Kidney tubule cell (primary cell): ENCODE measurements at regions not wholly inside any gene's neighbourhood (a gene's known extent, or its start where the extent isn't known, plus 50 kb on each side); places are given as distances from the start of the nearest gene placed in this dataset.

ENCODE experiments used
- DNase-seq: peaks from one replicate; pipeline ENCODE4 v3.0.0-alpha.2; 2018; ENCODE audit warnings: low spot score

GRCh38 chr5:2569774-2570542 lies 181.5 kb downstream of the IRX2 start:
- no peak for DNase-seq

GRCh38 chr5:2569176-2569575 lies 182.3 kb downstream of the IRX2 start:
- no peak for DNase-seq

- DNase-seq: no peak
Measured at GRCh38 chr5:2566284-2566683, 185.2 kb downstream of the IRX2 start.

GRCh38 chr5:2565147-2565546 lies 186.3 kb downstream of the IRX2 start:
- no peak for DNase-seq

- DNase-seq: no peak
Measured at GRCh38 chr5:2563046-2563445, 188.4 kb downstream of the IRX2 start.

GRCh38 chr5:2562036-2562435 lies 189.4 kb downstream of the IRX2 start:
- DNase-seq: no peak

- DNase-seq: no peak
Measured at GRCh38 chr5:2560435-2560834, 191.0 kb downstream of the IRX2 start.

- DNase-seq: no peak
Measured at GRCh38 chr5:2557435-2557834, 194.0 kb downstream of the IRX2 start.

GRCh38 chr5:2556375-2556966 lies 195.0 kb downstream of the IRX2 start:
- DNase-seq: no peak

- no peak for DNase-seq
Measured at GRCh38 chr5:2553611-2554010, 197.9 kb downstream of the IRX2 start.

- no peak for DNase-seq
Measured at GRCh38 chr5:2550509-2550908, 201.0 kb downstream of the IRX2 start.

- no peak for DNase-seq
Measured at GRCh38 chr5:2549900-2550299, 201.6 kb downstream of the IRX2 start.

GRCh38 chr5:2549354-2549753 lies 202.1 kb downstream of the IRX2 start:
- DNase-seq: no peak

GRCh38 chr5:2546938-2547337 lies 204.5 kb downstream of the IRX2 start:
- DNase-seq: no peak

GRCh38 chr5:2544003-2544402 lies 207.5 kb downstream of the IRX2 start:
- no peak for DNase-seq

GRCh38 chr5:2542821-2543220 lies 208.7 kb downstream of the IRX2 start:
- DNase-seq: no peak

- DNase-seq: no peak
Measured at GRCh38 chr5:2542026-2542425, 209.5 kb downstream of the IRX2 start.

- DNase-seq: no peak
Measured at GRCh38 chr5:2538169-2538568, 213.3 kb downstream of the IRX2 start.

GRCh38 chr5:2537378-2538145 lies 213.9 kb downstream of the IRX2 start:
- DNase-seq: no peak

GRCh38 chr5:2536632-2537377 lies 214.7 kb downstream of the IRX2 start:
- no peak for DNase-seq

GRCh38 chr5:2534970-2535369 lies 216.5 kb downstream of the IRX2 start:
- no peak for DNase-seq

- no peak for DNase-seq
Measured at GRCh38 chr5:2534251-2534650, 217.2 kb downstream of the IRX2 start.
